ENCODE measurements at regions not wholly inside any gene's neighbourhood (a gene's known extent, or its start where the extent isn't known, plus 50 kb on each side); places are given as distances from the start of the nearest gene placed in this dataset.

DNA sequence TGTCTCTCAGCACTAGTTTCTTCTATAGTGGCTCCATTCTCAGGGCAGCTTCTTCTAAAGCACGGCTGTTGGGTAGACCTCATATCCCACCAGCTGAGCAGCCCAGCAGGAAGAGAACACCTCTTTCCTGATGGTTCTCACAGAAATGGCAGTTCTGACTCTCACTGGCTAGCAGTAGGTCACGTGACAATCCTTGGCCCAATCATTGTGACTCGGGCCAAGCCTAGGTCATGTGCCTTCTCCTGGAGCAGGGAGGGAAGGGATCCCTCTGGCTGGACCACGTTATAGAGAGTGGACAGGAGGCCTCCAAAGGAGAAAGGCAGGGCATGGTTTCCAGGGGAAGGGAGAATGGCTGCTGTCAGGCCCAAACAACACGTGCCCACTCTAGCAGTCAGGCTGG is 149.1 kb downstream of the AACS start:
- no TSS peak for BruUV-seq (replicated peaks)
- H3K79me2 ChIP-seq (ENCODE audit: low read depth) = no peaks in the 10 kb centered on the region
- no peaks in the 10 kb centered on the region for H3K4me1 ChIP-seq (replicated peaks; ENCODE audit: insufficient read depth)
- ChIA-PET CTCF (no interaction called here), POLR2A (ENCODE audit: unreplicated experiment) (no interaction called here)
- no peaks in the 10 kb centered on the region for H4K20me1 ChIP-seq (ENCODE audit: insufficient read depth)
- no peaks in the 10 kb centered on the region for H3K9me3 ChIP-seq (ENCODE audit: insufficient read depth, low read depth)
- no peak for DNase-seq
- H3F3A ChIP-seq (ENCODE audit: insufficient read depth, low read depth) = no peaks in the 10 kb centered on the region
- H3K4me3 ChIP-seq = no peak overlapping the region
- no peak overlapping the region for H3K27ac ChIP-seq
- intact Hi-C loops (cut with micrococcal nuclease; ENCODE audit: unreplicated experiment) = no loop called here
- no peak overlapping the region for H3K4me2 ChIP-seq
- H3K36me3 ChIP-seq (ENCODE audit: low read depth) = no peaks in the 10 kb centered on the region
- H3K27me3 ChIP-seq (ENCODE audit: insufficient read depth, low read depth) = peaks cover 95% of the 10 kb centered on the region
- TF ChIP-seq, protein P1, sequence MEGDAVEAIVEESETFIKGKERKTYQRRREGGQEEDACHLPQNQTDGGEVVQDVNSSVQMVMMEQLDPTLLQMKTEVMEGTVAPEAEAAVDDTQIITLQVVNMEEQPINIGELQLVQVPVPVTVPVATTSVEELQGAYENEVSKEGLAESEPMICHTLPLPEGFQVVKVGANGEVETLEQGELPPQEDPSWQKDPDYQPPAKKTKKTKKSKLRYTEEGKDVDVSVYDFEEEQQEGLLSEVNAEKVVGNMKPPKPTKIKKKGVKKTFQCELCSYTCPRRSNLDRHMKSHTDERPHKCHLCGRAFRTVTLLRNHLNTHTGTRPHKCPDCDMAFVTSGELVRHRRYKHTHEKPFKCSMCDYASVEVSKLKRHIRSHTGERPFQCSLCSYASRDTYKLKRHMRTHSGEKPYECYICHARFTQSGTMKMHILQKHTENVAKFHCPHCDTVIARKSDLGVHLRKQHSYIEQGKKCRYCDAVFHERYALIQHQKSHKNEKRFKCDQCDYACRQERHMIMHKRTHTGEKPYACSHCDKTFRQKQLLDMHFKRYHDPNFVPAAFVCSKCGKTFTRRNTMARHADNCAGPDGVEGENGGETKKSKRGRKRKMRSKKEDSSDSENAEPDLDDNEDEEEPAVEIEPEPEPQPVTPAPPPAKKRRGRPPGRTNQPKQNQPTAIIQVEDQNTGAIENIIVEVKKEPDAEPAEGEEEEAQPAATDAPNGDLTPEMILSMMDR (conservative IDR thresholded peaks at IDR 0.05) = no peak
- TF ChIP-seq EZH2 (IDR thresholded peaks at IDR 0.05; ENCODE audit: low read depth) = no peak
- no peak overlapping the region for H2AFZ ChIP-seq
- H3K9me2 ChIP-seq (ENCODE audit: insufficient read depth) = no peaks in the 10 kb centered on the region

GRCh38 chr12:125216756-125217155 is 151.5 kb downstream of the AACS start:
- H3K9me3 ChIP-seq (ENCODE audit: insufficient read depth, low read depth) = no peaks in the 10 kb centered on the region
- no peaks in the 10 kb centered on the region for H3K4me1 ChIP-seq (replicated peaks; ENCODE audit: insufficient read depth)
- no TSS peak for BruUV-seq (replicated peaks)
- no peaks in the 10 kb centered on the region for H3K9me2 ChIP-seq (ENCODE audit: insufficient read depth)
- CTCF ChIA-PET = no interaction called here
- POLR2A ChIA-PET (ENCODE audit: unreplicated experiment) = no interaction called here
- H3K79me2 ChIP-seq (ENCODE audit: low read depth) = no peaks in the 10 kb centered on the region
- no peaks in the 10 kb centered on the region for H3F3A ChIP-seq (ENCODE audit: insufficient read depth, low read depth)
- H3K27me3 ChIP-seq (ENCODE audit: insufficient read depth, low read depth) = peaks cover 96% of the 10 kb centered on the region
- no peak overlapping the region for H3K4me3 ChIP-seq
- TF ChIP-seq, protein P1 (conservative IDR thresholded peaks at IDR 0.05) = no peak
- TF ChIP-seq EZH2 (IDR thresholded peaks at IDR 0.05; ENCODE audit: low read depth) = no peak
- H3K27ac ChIP-seq = no peak overlapping the region
- intact Hi-C loops (cut with micrococcal nuclease; ENCODE audit: unreplicated experiment) = no loop called here
- DNase-seq = no peak
- no peaks in the 10 kb centered on the region for H3K36me3 ChIP-seq (ENCODE audit: low read depth)
- H2AFZ ChIP-seq = no peak overlapping the region
- H3K4me2 ChIP-seq = no peak overlapping the region
- H4K20me1 ChIP-seq (ENCODE audit: insufficient read depth) = no peaks in the 10 kb centered on the region

DNA sequence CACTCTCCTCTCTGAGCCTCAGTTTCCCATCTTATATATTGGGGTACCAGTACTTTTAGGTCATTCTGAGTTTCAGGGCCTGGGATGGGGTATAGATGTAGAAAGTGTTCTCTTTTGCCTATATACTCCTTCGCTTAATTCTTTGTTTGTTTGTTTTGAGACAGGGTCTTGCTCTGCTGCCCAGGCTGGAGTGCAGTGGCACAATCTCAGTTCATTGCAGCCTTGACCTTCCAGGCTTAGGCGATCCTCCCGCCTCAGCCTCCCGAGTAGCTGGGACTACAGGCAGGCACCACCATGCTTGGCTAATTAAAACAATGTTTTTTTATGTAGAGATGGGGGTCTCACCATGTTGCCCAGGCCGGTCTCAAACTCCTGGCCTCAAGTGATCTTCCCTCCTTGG is 152.1 kb downstream of the AACS start:
- TF ChIP-seq, protein P1 (conservative IDR thresholded peaks at IDR 0.05) = no peak
- no peak for TF ChIP-seq EZH2 (IDR thresholded peaks at IDR 0.05; ENCODE audit: low read depth)
- Histone ChIP-seq H3K27ac (no peak overlapping the region), H3K27me3 (ENCODE audit: insufficient read depth, low read depth) (peaks cover 96% of the 10 kb centered on the region), H3K4me1 (replicated peaks; ENCODE audit: insufficient read depth) (no peaks in the 10 kb centered on the region), H3K79me2 (ENCODE audit: low read depth) (no peaks in the 10 kb centered on the region), H3K36me3 (ENCODE audit: low read depth) (no peaks in the 10 kb centered on the region), H3F3A (ENCODE audit: insufficient read depth, low read depth) (no peaks in the 10 kb centered on the region), H3K4me2 (no peak overlapping the region), H4K20me1 (ENCODE audit: insufficient read depth) (no peaks in the 10 kb centered on the region), H3K4me3 (no peak overlapping the region), H3K9me2 (ENCODE audit: insufficient read depth) (no peaks in the 10 kb centered on the region), H2AFZ (no peak overlapping the region), H3K9me3 (ENCODE audit: insufficient read depth, low read depth) (no peaks in the 10 kb centered on the region)
- intact Hi-C loops (cut with micrococcal nuclease; ENCODE audit: unreplicated experiment) = no loop called here
- no peak for DNase-seq
- ChIA-PET POLR2A (ENCODE audit: unreplicated experiment) (no interaction called here), CTCF (no interaction called here)
- no TSS peak for BruUV-seq (replicated peaks)
